K562 (cell line): ENCODE measurements at regions not wholly inside any gene's neighbourhood (a gene's known extent, or its start where the extent isn't known, plus 50 kb on each side); places are given as distances from the start of the nearest gene placed in this dataset.

Source experiments
- ATAC-seq: fragments of 200-7000 bp; cut with Tn5 transposase; 3 replicates; pipeline ENCODE4 v1.9.1; 2020; ENCODE audit warnings: moderate library complexity
- BruUV-seq: library from RNA; stranded (reverse); fragments of 400-500 nt; replicated peaks from 2 replicates; lab custom pipeline; 2021; lab: Mats Ljungman, UMichigan
- CTCF ChIA-PET: fragments of 300-600 bp; formaldehyde crosslinking; extraction: SDS; loops from one replicate; lab custom pipeline; 2021; ENCODE audit warnings: low intra/inter-chr PET ratio; lab: Yijun Ruan, JAX
- POLR2A ChIA-PET: fragments of 300-600, 350-650 bp; sonication (Branson Sonifier 250); formaldehyde crosslinking; extraction: SDS; loops from one replicate; lab custom pipeline; 2021; ENCODE audit warnings: antibody characterized with exemption, inconsistent platforms; lab: Yijun Ruan, JAX
- DNase-seq, 4 experiments: peaks; one replicate each; pipeline versions ENCODE4 v3.0.0 to v3.0.0-alpha.2; 2011 to 2018; ENCODE audit warnings: low spot score in 3 of 4, mixed read lengths in 3 of 4; ENCODE audit errors: extremely low read depth in 1 of 4
- FAIRE-seq: peaks from 2 replicates; lab custom pipeline; 2011; peaks lifted over from hg19 to GRCh38; lab: Jason Lieb, UNC
- H2AFZ ChIP-seq: 2 replicates; pipeline ENCODE4 v1.6.0; 2011; ENCODE audit warnings: low read depth, low read length, control low read depth, inconsistent platforms
- H3K27ac ChIP-seq: fragments of 200-600 bp; 3 replicates; pipeline ENCODE4 v1.8.0; 2011; ENCODE audit warnings: low read depth, mild to moderate bottlenecking, control low read depth, inconsistent platforms, low read length, moderate library complexity, mixed read lengths; ENCODE audit errors: extremely low read depth
- H3K27me3 ChIP-seq, 2 experiments: fragments of 300-600 bp in 1 of 2; 2 replicates in 1 of 2; 3 replicates in 1 of 2; pipeline versions ENCODE4 v1.6.0 to v1.8.0; 2011; ENCODE audit warnings: inconsistent platforms in 2 of 2, low read length in 2 of 2, mild to moderate bottlenecking in 1 of 2, mixed read lengths in 1 of 2, moderate library complexity in 1 of 2; ENCODE audit not compliant: control insufficient read depth in 2 of 2, insufficient read depth in 2 of 2
- H3K36me3 ChIP-seq: fragments of 300-600 bp; 3 replicates; pipeline ENCODE4 v1.8.0; 2011; ENCODE audit warnings: mild to moderate bottlenecking, low read length, inconsistent platforms; ENCODE audit not compliant: control insufficient read depth, insufficient read depth
- H3K4me1 ChIP-seq, 2 experiments: fragments of 200-600 bp in 1 of 2; replicated peaks in 1 of 2; 2 replicates in 1 of 2; 3 replicates in 1 of 2; pipeline versions ENCODE4 v1.5.1 to v1.8.0; 2011; ENCODE audit warnings: inconsistent platforms in 2 of 2, low read length in 2 of 2, mild to moderate bottlenecking in 1 of 2, mixed read lengths in 1 of 2, moderate library complexity in 1 of 2; ENCODE audit not compliant: control insufficient read depth in 2 of 2, insufficient read depth in 2 of 2
- H3K4me2 ChIP-seq: 2 replicates; pipeline ENCODE4 v1.6.1; 2011; ENCODE audit warnings: low read length, control low read depth, inconsistent platforms, mixed read lengths; ENCODE audit not compliant: insufficient read depth
- H3K4me3 ChIP-seq: fragments of 200-600 bp; sonication (generic), shearing (Covaris generic); 2 replicates; pipeline ENCODE4 v1.5.1; 2016; ENCODE audit warnings: control low read depth, inconsistent platforms
- H3K79me2 ChIP-seq: fragments of 200-600 bp; 3 replicates; pipeline ENCODE4 v1.8.0; 2011; ENCODE audit warnings: low read length, inconsistent platforms; ENCODE audit not compliant: control insufficient read depth, insufficient read depth
- H3K9ac ChIP-seq, 2 experiments: 2 replicates each; pipeline versions ENCODE4 v1.6.0 to v1.6.1; 2011; ENCODE audit warnings: low read depth in 2 of 2, low read length in 2 of 2, control low read depth in 1 of 2, inconsistent platforms in 1 of 2, mild to moderate bottlenecking in 1 of 2, mixed read lengths in 1 of 2; ENCODE audit not compliant: insufficient read depth in 1 of 2
- H3K9me1 ChIP-seq: one replicate; pipeline ENCODE4 v1.6.0; 2011; ENCODE audit warnings: inconsistent platforms, mild to moderate bottlenecking, low read length, moderate library complexity; ENCODE audit not compliant: control insufficient read depth, insufficient read depth
- H3K9me3 ChIP-seq: replicated peaks from 2 replicates; pipeline ENCODE4 v1.5.1; 2011; ENCODE audit warnings: low read depth, low read length, inconsistent platforms; ENCODE audit not compliant: control insufficient read depth, insufficient read depth
- H4K20me1 ChIP-seq: replicated peaks from 2 replicates; pipeline ENCODE4 v1.6.1; 2011; ENCODE audit warnings: low read length, inconsistent platforms, mixed read lengths; ENCODE audit not compliant: control insufficient read depth, insufficient read depth
- CEBPB ChIP-seq: fragments of 450-650 bp; IDR thresholded peaks from 2 replicates; pipeline ENCODE4 v1.6.1; 2016; ENCODE audit warnings: missing genetic modification characterization, missing compliant biosample characterization
- JUNB ChIP-seq: fragments of 450-650 bp; formaldehyde crosslinking; conservative IDR thresholded peaks from 2 replicates; pipeline ENCODE4 v1.4.0; 2020; ENCODE audit warnings: mild to moderate bottlenecking
- NFRKB ChIP-seq: fragments of 450-650 bp; IDR thresholded peaks from 2 replicates; pipeline ENCODE4 v1.6.1; 2016; ENCODE audit warnings: low read depth
- PYGO2 ChIP-seq: fragments of 450-650 bp; IDR thresholded peaks from 2 replicates; pipeline ENCODE4 v1.6.1; 2016; ENCODE audit warnings: mild to moderate bottlenecking, missing genetic modification characterization, moderate library complexity, missing compliant biosample characterization
- TBL1XR1 ChIP-seq, 2 experiments: IDR thresholded peaks; 2 replicates each; pipeline ENCODE4 v1.6.1; 2012; ENCODE audit warnings: improper control_type of control experiment in 2 of 2, low read length in 2 of 2, mild to moderate bottlenecking in 1 of 2
- TEAD1 ChIP-seq, 2 experiments: fragments of 450-650 bp in 1 of 2; sonication (generic) in 1 of 2; formaldehyde crosslinking; IDR thresholded peaks; 2 replicates each; pipeline versions ENCODE4 v1.4.0 to v1.8.0; 2020 to 2022; ENCODE audit warnings: mild to moderate bottlenecking in 2 of 2, missing genetic modification reagents in 1 of 2
- WGBS: fragments of 100-300 bp; shearing (Covaris generic); methylation state at CpG from one replicate; pipeline ENCODE4 v1.1.6; 2016; ENCODE audit warnings: low coverage, mixed read lengths; ENCODE audit not compliant: insufficient coverage; ENCODE audit errors: missing lambda C conversion rate; 5-methylcytosine and 5-hydroxymethylcytosine counted together
- in situ Hi-C: fragments of 300-500 bp; cut with MboI; formaldehyde crosslinking; loops from 4 replicates; pipeline ENCODE4 v1.15.0; 2018; ENCODE audit warnings: inconsistent platforms, mixed read lengths
- intact Hi-C: fragments of 100-400 bp; cut with micrococcal nuclease; formaldehyde crosslinking; loops from 2 replicates; pipeline ENCODE4 v1.14.2; 2022
- TF ChIP-seq, protein P1 (sequence below): sonication (generic); formaldehyde crosslinking; IDR thresholded peaks from 2 replicates; pipeline ENCODE4 v1.8.1; 2022; ENCODE audit warnings: missing genetic modification reagents
- TF ChIP-seq, protein P2 (sequence below): fragments of 450-650 bp; IDR thresholded peaks from 2 replicates; pipeline ENCODE4 v1.6.1; 2016; ENCODE audit warnings: mild to moderate bottlenecking, moderate library complexity

DNA sequence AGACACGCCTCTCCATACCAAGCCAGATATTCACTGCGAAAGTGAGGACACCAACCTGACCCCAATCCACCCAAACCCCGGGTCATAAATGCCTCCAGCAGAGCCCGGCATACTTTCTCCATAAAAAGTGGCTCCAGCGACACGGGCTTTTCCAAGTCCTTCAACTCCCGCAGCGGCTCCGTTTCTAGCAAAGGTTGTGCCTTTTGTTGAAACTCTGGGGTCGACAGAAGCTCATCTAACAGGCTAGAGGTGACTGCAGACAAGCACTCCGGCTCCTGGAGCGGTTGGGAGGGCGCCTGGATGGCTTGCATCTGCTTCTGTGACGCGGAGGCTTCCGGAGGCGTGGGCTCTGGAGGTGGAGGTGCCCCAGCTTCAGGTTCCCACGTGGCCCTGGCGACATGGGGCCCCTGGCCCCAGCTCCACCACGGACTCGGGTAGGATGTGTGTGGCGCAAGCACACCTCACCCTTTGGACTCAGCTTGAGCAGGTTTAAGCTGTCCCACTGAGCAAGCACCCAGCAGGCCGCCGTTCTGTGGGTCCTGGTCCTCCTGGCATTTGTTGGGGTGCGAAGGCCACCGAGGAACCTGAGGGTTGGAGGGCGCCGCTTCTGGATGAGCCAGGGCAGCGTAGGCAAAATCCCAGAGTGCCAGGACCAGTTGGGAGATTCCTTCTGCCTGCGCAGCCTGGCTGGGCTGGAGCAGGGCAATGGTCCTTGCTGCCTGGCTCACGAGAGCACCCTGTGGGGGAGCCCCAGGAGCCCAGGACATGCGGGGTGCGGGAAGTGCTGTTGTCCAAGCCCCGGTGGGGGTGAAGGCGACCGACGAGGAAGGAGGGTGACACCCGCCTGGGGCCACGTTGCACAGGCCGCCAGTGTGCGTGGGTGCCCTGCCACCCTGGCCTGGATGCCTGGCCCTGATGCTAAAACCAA is 186.3 kb downstream of the ALG10 start:
- Histone ChIP-seq H3K27me3 (peaks cover 3 to 52% of the 10 kb centered on the region in 2 experiments; a peak in 3 of 5 replicates), H3K9me1 (no peaks in the 10 kb centered on the region), H3K9me3 (no peaks in the 10 kb centered on the region), H2AFZ (no peak overlapping the region), H3K79me2 (no peaks in the 10 kb centered on the region), H3K4me2 (no peak overlapping the region), H3K27ac (no peak overlapping the region), H4K20me1 (no peaks in the 10 kb centered on the region), H3K4me3 (no peak overlapping the region), H3K9ac (no peak overlapping the region), H3K36me3 (no peaks in the 10 kb centered on the region), H3K4me1 (peaks cover 0 to 27% of the 10 kb centered on the region in 2 experiments; a peak in 2 of 5 replicates)
- DNase-seq (no peak), FAIRE-seq (no peak), ATAC-seq (no peak)
- in situ Hi-C loops, result no loop called here
- 17% methylated on average over 39 of the region's 41 CpGs for WGBS
- CTCF ChIA-PET, result no interaction called here
- intact Hi-C loops, result no loop called here
- BruUV-seq, result no TSS peak
- POLR2A ChIA-PET, result no interaction called here
- TF ChIP-seq TEAD1 (CRISPR knock-in tag; IDR thresholded peaks at IDR 0.05) (no peak), NFRKB (no peak), PYGO2 (tag) (no peak), JUNB (CRISPR knock-in tag) (no peak), CEBPB (tag) (no peak), TBL1XR1 (IDR thresholded peaks at IDR 0.05; ENCODE audit: low read length in 2 of 2) (no peak)
- TF ChIP-seq, protein P1, sequence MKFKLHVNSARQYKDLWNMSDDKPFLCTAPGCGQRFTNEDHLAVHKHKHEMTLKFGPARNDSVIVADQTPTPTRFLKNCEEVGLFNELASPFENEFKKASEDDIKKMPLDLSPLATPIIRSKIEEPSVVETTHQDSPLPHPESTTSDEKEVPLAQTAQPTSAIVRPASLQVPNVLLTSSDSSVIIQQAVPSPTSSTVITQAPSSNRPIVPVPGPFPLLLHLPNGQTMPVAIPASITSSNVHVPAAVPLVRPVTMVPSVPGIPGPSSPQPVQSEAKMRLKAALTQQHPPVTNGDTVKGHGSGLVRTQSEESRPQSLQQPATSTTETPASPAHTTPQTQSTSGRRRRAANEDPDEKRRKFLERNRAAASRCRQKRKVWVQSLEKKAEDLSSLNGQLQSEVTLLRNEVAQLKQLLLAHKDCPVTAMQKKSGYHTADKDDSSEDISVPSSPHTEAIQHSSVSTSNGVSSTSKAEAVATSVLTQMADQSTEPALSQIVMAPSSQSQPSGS (CRISPR knock-in tag), result no peak
- TF ChIP-seq, protein P2, sequence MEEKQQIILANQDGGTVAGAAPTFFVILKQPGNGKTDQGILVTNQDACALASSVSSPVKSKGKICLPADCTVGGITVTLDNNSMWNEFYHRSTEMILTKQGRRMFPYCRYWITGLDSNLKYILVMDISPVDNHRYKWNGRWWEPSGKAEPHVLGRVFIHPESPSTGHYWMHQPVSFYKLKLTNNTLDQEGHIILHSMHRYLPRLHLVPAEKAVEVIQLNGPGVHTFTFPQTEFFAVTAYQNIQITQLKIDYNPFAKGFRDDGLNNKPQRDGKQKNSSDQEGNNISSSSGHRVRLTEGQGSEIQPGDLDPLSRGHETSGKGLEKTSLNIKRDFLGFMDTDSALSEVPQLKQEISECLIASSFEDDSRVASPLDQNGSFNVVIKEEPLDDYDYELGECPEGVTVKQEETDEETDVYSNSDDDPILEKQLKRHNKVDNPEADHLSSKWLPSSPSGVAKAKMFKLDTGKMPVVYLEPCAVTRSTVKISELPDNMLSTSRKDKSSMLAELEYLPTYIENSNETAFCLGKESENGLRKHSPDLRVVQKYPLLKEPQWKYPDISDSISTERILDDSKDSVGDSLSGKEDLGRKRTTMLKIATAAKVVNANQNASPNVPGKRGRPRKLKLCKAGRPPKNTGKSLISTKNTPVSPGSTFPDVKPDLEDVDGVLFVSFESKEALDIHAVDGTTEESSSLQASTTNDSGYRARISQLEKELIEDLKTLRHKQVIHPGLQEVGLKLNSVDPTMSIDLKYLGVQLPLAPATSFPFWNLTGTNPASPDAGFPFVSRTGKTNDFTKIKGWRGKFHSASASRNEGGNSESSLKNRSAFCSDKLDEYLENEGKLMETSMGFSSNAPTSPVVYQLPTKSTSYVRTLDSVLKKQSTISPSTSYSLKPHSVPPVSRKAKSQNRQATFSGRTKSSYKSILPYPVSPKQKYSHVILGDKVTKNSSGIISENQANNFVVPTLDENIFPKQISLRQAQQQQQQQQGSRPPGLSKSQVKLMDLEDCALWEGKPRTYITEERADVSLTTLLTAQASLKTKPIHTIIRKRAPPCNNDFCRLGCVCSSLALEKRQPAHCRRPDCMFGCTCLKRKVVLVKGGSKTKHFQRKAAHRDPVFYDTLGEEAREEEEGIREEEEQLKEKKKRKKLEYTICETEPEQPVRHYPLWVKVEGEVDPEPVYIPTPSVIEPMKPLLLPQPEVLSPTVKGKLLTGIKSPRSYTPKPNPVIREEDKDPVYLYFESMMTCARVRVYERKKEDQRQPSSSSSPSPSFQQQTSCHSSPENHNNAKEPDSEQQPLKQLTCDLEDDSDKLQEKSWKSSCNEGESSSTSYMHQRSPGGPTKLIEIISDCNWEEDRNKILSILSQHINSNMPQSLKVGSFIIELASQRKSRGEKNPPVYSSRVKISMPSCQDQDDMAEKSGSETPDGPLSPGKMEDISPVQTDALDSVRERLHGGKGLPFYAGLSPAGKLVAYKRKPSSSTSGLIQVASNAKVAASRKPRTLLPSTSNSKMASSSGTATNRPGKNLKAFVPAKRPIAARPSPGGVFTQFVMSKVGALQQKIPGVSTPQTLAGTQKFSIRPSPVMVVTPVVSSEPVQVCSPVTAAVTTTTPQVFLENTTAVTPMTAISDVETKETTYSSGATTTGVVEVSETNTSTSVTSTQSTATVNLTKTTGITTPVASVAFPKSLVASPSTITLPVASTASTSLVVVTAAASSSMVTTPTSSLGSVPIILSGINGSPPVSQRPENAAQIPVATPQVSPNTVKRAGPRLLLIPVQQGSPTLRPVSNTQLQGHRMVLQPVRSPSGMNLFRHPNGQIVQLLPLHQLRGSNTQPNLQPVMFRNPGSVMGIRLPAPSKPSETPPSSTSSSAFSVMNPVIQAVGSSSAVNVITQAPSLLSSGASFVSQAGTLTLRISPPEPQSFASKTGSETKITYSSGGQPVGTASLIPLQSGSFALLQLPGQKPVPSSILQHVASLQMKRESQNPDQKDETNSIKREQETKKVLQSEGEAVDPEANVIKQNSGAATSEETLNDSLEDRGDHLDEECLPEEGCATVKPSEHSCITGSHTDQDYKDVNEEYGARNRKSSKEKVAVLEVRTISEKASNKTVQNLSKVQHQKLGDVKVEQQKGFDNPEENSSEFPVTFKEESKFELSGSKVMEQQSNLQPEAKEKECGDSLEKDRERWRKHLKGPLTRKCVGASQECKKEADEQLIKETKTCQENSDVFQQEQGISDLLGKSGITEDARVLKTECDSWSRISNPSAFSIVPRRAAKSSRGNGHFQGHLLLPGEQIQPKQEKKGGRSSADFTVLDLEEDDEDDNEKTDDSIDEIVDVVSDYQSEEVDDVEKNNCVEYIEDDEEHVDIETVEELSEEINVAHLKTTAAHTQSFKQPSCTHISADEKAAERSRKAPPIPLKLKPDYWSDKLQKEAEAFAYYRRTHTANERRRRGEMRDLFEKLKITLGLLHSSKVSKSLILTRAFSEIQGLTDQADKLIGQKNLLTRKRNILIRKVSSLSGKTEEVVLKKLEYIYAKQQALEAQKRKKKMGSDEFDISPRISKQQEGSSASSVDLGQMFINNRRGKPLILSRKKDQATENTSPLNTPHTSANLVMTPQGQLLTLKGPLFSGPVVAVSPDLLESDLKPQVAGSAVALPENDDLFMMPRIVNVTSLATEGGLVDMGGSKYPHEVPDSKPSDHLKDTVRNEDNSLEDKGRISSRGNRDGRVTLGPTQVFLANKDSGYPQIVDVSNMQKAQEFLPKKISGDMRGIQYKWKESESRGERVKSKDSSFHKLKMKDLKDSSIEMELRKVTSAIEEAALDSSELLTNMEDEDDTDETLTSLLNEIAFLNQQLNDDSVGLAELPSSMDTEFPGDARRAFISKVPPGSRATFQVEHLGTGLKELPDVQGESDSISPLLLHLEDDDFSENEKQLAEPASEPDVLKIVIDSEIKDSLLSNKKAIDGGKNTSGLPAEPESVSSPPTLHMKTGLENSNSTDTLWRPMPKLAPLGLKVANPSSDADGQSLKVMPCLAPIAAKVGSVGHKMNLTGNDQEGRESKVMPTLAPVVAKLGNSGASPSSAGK, result no peak
